ENCODE measurements at regions not wholly inside any gene's neighbourhood (a gene's known extent, or its start where the extent isn't known, plus 50 kb on each side); places are given as distances from the start of the nearest gene placed in this dataset.

- H3K27ac Mint-ChIP-seq, result no peak overlapping the region
Observed at GRCh38 chr2:239742377-239742776, 282.8 kb downstream of the NDUFA10 start.

GRCh38 chr2:239739206-239739605 is 285.9 kb downstream of the NDUFA10 start:
- no peak overlapping the region for H3K4me3 ChIP-seq (ENCODE audit: low read length)
- Mint-ChIP-seq H3K4me1 (no peaks in the 10 kb centered on the region), H3K27me3 (ENCODE audit: low read depth in 2 of 2) (no peaks in the 10 kb centered on the region), H3K27ac (no peak overlapping the region), H3K4me3 (no peak overlapping the region), H3K36me3 (no peaks in the 10 kb centered on the region), H3K9me3 (no peaks in the 10 kb centered on the region)
- no peak for TF ChIP-seq CTCF (IDR thresholded peaks at IDR 0.05)
- H3K27me3 ChIP-seq (ENCODE audit: control insufficient read depth, insufficient read depth, low read length), result no peaks in the 10 kb centered on the region
- no peak overlapping the region for H3K27ac ChIP-seq (ENCODE audit: low read length)
- intact Hi-C loops (cut with micrococcal nuclease), result no loop called here
- 94% methylated on average over 8 of the region's 8 CpGs for WGBS (ENCODE audit: insufficient coverage)
- H3K36me3 ChIP-seq (ENCODE audit: control insufficient read depth, insufficient read depth, low read length), result no peaks in the 10 kb centered on the region
- H3K4me1 ChIP-seq (ENCODE audit: control insufficient read depth, insufficient read depth, low read length), result no peaks in the 10 kb centered on the region
- H3K9me3 ChIP-seq (ENCODE audit: control insufficient read depth, insufficient read depth, low read length), result no peaks in the 10 kb centered on the region
- DNase-seq (no peak), ATAC-seq (no peak)

More at GRCh38 chr2:239742377-239742776, 282.8 kb downstream of the NDUFA10 start:
- Histone ChIP-seq H3K36me3 (ENCODE audit: control insufficient read depth, insufficient read depth, low read length) (no peaks in the 10 kb centered on the region), H3K27ac (ENCODE audit: low read length) (no peak overlapping the region), H3K4me1 (ENCODE audit: control insufficient read depth, insufficient read depth, low read length) (peaks cover 1% of the 10 kb centered on the region), H3K27me3 (ENCODE audit: control insufficient read depth, insufficient read depth, low read length) (no peaks in the 10 kb centered on the region), H3K4me3 (ENCODE audit: low read length) (no peak overlapping the region), H3K9me3 (ENCODE audit: control insufficient read depth, insufficient read depth, low read length) (no peaks in the 10 kb centered on the region)
- no peak for DNase-seq
- TF ChIP-seq CTCF (IDR thresholded peaks at IDR 0.05), result no peak
- 93% methylated on average over 15 of the region's 15 CpGs for WGBS (ENCODE audit: insufficient coverage)
- intact Hi-C loops (cut with micrococcal nuclease), result no loop called here
- no peak for ATAC-seq
- H3K36me3 Mint-ChIP-seq, result no peaks in the 10 kb centered on the region
- H3K9me3 Mint-ChIP-seq, result no peaks in the 10 kb centered on the region
- no peak overlapping the region for H3K4me3 Mint-ChIP-seq
- peaks cover 2 to 4% of the 10 kb centered on the region in 2 donors for H3K4me1 Mint-ChIP-seq
- H3K27me3 Mint-ChIP-seq (ENCODE audit: low read depth in 2 of 2), result no peaks in the 10 kb centered on the region

GRCh38 chr2:239738159-239738558 is 287.0 kb downstream of the NDUFA10 start:
- H3K9me3 ChIP-seq (ENCODE audit: control insufficient read depth, insufficient read depth, low read length), result no peaks in the 10 kb centered on the region
- DNase-seq (no peak), ATAC-seq (no peak)
- H3K27ac ChIP-seq (ENCODE audit: low read length), result no peak overlapping the region
- no peak overlapping the region for H3K4me3 Mint-ChIP-seq
- intact Hi-C loops (cut with micrococcal nuclease), result no loop called here
- no peaks in the 10 kb centered on the region for H3K4me1 ChIP-seq (ENCODE audit: control insufficient read depth, insufficient read depth, low read length)
- H3K27me3 ChIP-seq (ENCODE audit: control insufficient read depth, insufficient read depth, low read length), result no peaks in the 10 kb centered on the region
- H3K36me3 ChIP-seq (ENCODE audit: control insufficient read depth, insufficient read depth, low read length), result no peaks in the 10 kb centered on the region
- H3K4me1 Mint-ChIP-seq, result no peaks in the 10 kb centered on the region
- H3K4me3 ChIP-seq (ENCODE audit: low read length), result no peak overlapping the region
- 71% methylated on average over 8 of the region's 19 CpGs for WGBS (ENCODE audit: insufficient coverage)
- no peaks in the 10 kb centered on the region for H3K36me3 Mint-ChIP-seq
- TF ChIP-seq CTCF (IDR thresholded peaks at IDR 0.05), result no peak
- no peaks in the 10 kb centered on the region for H3K27me3 Mint-ChIP-seq (ENCODE audit: low read depth in 2 of 2)
- no peaks in the 10 kb centered on the region for H3K9me3 Mint-ChIP-seq
- no peak overlapping the region for H3K27ac Mint-ChIP-seq

GRCh38 chr2:239737144-239737463 is 288.0 kb downstream of the NDUFA10 start:
- H3K27me3 Mint-ChIP-seq (ENCODE audit: low read depth in 2 of 2), result no peaks in the 10 kb centered on the region
- Histone ChIP-seq H3K36me3 (ENCODE audit: control insufficient read depth, insufficient read depth, low read length) (no peaks in the 10 kb centered on the region), H3K4me3 (ENCODE audit: low read length) (no peak overlapping the region), H3K9me3 (ENCODE audit: control insufficient read depth, insufficient read depth, low read length) (no peaks in the 10 kb centered on the region), H3K27me3 (ENCODE audit: control insufficient read depth, insufficient read depth, low read length) (no peaks in the 10 kb centered on the region), H3K4me1 (ENCODE audit: control insufficient read depth, insufficient read depth, low read length) (no peaks in the 10 kb centered on the region), H3K27ac (ENCODE audit: low read length) (no peak overlapping the region)
- no peak for ATAC-seq
- no peaks in the 10 kb centered on the region for H3K9me3 Mint-ChIP-seq
- H3K4me3 Mint-ChIP-seq, result no peak overlapping the region
- no peaks in the 10 kb centered on the region for H3K4me1 Mint-ChIP-seq
- intact Hi-C loops (cut with micrococcal nuclease), result no loop called here
- H3K27ac Mint-ChIP-seq, result no peak overlapping the region
- H3K36me3 Mint-ChIP-seq, result no peaks in the 10 kb centered on the region
- DNase-seq, result no peak
- no peak for TF ChIP-seq CTCF (IDR thresholded peaks at IDR 0.05)
- 89% methylated on average over 9 of the region's 10 CpGs for WGBS (ENCODE audit: insufficient coverage)
